SK-N-SH treated with all-trans-retinoic acid at 6 μM for 48 hours (cell line): ENCODE measurements at regions not wholly inside any gene's neighbourhood (a gene's known extent, or its start where the extent isn't known, plus 50 kb on each side); places are given as distances from the start of the nearest gene placed in this dataset.

Source experiments
- ATAC-seq: fragments of 200-7000 bp; cut with Tn5 transposase; 3 replicates; pipeline ENCODE4 v1.9.1; 2020; ENCODE audit warnings: mild to moderate bottlenecking, moderate library complexity
- ARNTL ChIP-seq: fragments of 450-650 bp; formaldehyde crosslinking; IDR thresholded peaks from 2 replicates; pipeline ENCODE4 v1.5.0; 2020; ENCODE audit warnings: low read depth, mild to moderate bottlenecking, moderate library complexity, borderline replicate concordance
- BACH2 ChIP-seq: fragments of 250-450 bp; sonication (Bioruptor Pico); IDR thresholded peaks from 2 replicates; pipeline ENCODE4 v1.9.0; 2021; ENCODE audit warnings: mild to moderate bottlenecking, borderline replicate concordance
- CSDC2 ChIP-seq: fragments of 250-450 bp; sonication (Bioruptor Pico); IDR thresholded peaks from 2 replicates; pipeline ENCODE4 v1.5.0; 2020; ENCODE audit warnings: mild to moderate bottlenecking, moderate library complexity
- ESRRG ChIP-seq: fragments of 250-450 bp; sonication (Bioruptor Pico); IDR thresholded peaks from 2 replicates; pipeline ENCODE4 v1.6.1; 2021; ENCODE audit warnings: mild to moderate bottlenecking
- ISL1 ChIP-seq: fragments of 250-450 bp; sonication (Bioruptor Pico); IDR thresholded peaks from 2 replicates; pipeline ENCODE4 v2.1.2; 2022; ENCODE audit warnings: mild to moderate bottlenecking, moderate library complexity
- OSR1 ChIP-seq: fragments of 250-450 bp; sonication (Bioruptor Pico); IDR thresholded peaks from 2 replicates; pipeline ENCODE4 v1.8.0; 2022; ENCODE audit warnings: moderate library complexity, mild to moderate bottlenecking, inconsistent platforms
- PPARA ChIP-seq: fragments of 250-450 bp; sonication (Bioruptor Pico); IDR thresholded peaks from 2 replicates; pipeline ENCODE4 v1.5.0; 2020; ENCODE audit warnings: mild to moderate bottlenecking, borderline replicate concordance
- RARB ChIP-seq: fragments of 250-450 bp; sonication (Bioruptor Pico); IDR thresholded peaks from 2 replicates; pipeline ENCODE4 v1.8.0; 2021; ENCODE audit warnings: mild to moderate bottlenecking, moderate library complexity
- SNAI2 ChIP-seq: fragments of 250-450 bp; sonication (Bioruptor Pico); IDR thresholded peaks from 2 replicates; pipeline ENCODE4 v1.5.0; 2020; ENCODE audit warnings: mild to moderate bottlenecking, moderate library complexity
- TCF4 ChIP-seq: fragments of 250-450 bp; sonication (Bioruptor Pico); IDR thresholded peaks from 2 replicates; pipeline ENCODE4 v1.8.0; 2021; ENCODE audit warnings: mild to moderate bottlenecking, moderate library complexity, borderline replicate concordance
- TOX ChIP-seq: fragments of 250-450 bp; sonication (Bioruptor Pico); IDR thresholded peaks from 2 replicates; pipeline ENCODE4 v1.8.0; 2021; ENCODE audit warnings: mild to moderate bottlenecking, moderate library complexity, borderline replicate concordance
- ZC3H10 ChIP-seq: fragments of 250-450 bp; sonication (Bioruptor Pico); IDR thresholded peaks from 2 replicates; pipeline ENCODE4 v1.5.1; 2021; ENCODE audit warnings: mild to moderate bottlenecking, moderate library complexity
- ZFP3 ChIP-seq: fragments of 250-450 bp; sonication (Bioruptor Pico); IDR thresholded peaks from 2 replicates; pipeline ENCODE4 v1.5.0; 2020; ENCODE audit warnings: mild to moderate bottlenecking, moderate library complexity
- ZFP30 ChIP-seq: fragments of 450-650 bp; formaldehyde crosslinking; IDR thresholded peaks from 2 replicates; pipeline ENCODE4 v1.5.0; 2022; ENCODE audit warnings: mild to moderate bottlenecking, moderate library complexity
- ZNF565 ChIP-seq: fragments of 450-650 bp; formaldehyde crosslinking; conservative IDR thresholded peaks from 2 replicates; pipeline ENCODE4 v1.5.0; 2020; ENCODE audit warnings: low read depth, mild to moderate bottlenecking, moderate library complexity
- ZNF70 ChIP-seq: fragments of 450-650 bp; formaldehyde crosslinking; IDR thresholded peaks from 2 replicates; pipeline ENCODE4 v1.5.0; 2020; ENCODE audit warnings: mild to moderate bottlenecking, moderate library complexity
- ZNF8 ChIP-seq: fragments of 450-650 bp; formaldehyde crosslinking; IDR thresholded peaks from 2 replicates; pipeline ENCODE4 v1.5.0; 2020; ENCODE audit warnings: mild to moderate bottlenecking, moderate library complexity
- TF ChIP-seq, protein P1 (sequence below): fragments of 250-450 bp; sonication (Bioruptor Pico); IDR thresholded peaks from 2 replicates; pipeline ENCODE4 v1.8.0; 2020; ENCODE audit warnings: mild to moderate bottlenecking, moderate library complexity, borderline replicate concordance
- TF ChIP-seq, protein P2 (sequence below): fragments of 250-450 bp; sonication (Bioruptor Pico); IDR thresholded peaks from 2 replicates; pipeline ENCODE4 v1.5.0; 2020; ENCODE audit warnings: mild to moderate bottlenecking, moderate library complexity
- TF ChIP-seq, protein P3 (sequence below): fragments of 250-450 bp; sonication (Bioruptor Pico); IDR thresholded peaks from 2 replicates; pipeline ENCODE4 v1.5.1; 2020; ENCODE audit warnings: low read depth, mild to moderate bottlenecking, moderate library complexity

DNA sequence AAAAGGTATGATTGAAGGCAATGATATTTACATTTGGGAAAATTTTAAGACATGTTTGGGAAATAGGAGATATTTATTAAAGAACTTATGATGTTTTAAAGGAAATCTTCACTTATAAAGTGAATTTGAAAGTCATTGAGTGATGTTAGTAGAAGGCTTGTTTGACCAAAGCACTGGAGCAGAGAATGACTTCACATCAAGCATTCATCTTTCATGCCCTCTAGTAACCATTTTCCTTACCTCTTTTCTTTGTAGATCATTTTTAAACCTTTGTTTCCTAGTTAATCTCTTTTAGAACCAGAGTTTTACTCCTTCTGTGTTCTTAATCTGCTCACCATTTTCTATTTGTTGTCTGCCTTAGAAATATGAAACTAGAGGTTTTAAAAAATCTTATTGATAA, 111.3 kb upstream of the FOXP2 start:
- no peak for ATAC-seq
- TF ChIP-seq ZNF8 (CRISPR knock-in tag) (no peak), PPARA (no peak), TCF4 (CRISPR knock-in tag) (no peak), ESRRG (no peak), ZNF70 (CRISPR knock-in tag) (no peak), ZC3H10 (CRISPR knock-in tag) (no peak)
- TF ChIP-seq, protein P1, sequence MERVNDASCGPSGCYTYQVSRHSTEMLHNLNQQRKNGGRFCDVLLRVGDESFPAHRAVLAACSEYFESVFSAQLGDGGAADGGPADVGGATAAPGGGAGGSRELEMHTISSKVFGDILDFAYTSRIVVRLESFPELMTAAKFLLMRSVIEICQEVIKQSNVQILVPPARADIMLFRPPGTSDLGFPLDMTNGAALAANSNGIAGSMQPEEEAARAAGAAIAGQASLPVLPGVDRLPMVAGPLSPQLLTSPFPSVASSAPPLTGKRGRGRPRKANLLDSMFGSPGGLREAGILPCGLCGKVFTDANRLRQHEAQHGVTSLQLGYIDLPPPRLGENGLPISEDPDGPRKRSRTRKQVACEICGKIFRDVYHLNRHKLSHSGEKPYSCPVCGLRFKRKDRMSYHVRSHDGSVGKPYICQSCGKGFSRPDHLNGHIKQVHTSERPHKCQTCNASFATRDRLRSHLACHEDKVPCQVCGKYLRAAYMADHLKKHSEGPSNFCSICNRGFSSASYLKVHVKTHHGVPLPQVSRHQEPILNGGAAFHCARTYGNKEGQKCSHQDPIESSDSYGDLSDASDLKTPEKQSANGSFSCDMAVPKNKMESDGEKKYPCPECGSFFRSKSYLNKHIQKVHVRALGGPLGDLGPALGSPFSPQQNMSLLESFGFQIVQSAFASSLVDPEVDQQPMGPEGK = no peak
- TF ChIP-seq, all 23 proteins: peak for 0

DNA sequence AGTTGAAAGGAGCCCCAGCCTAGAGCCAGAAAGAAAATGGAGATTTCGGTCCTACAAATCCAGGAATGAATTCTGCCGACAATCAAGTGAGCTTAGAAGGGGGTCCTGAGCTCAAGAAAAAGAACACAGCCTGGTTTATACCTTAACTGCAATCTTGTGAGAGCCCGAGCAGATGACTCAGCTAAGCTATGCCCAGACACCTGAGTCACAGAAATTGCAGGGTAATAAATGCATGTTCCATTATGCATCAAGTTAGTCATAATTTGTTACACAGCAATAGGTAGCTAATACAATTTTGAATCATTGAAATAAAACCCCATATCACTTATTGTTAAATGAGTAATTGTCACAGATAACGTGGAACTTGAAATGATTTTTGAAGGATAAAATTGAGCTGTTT, 111.8 kb upstream of the FOXP2 start:
- no peak for ATAC-seq
- no peak for TF ChIP-seq CSDC2 (CRISPR knock-in tag)
- TF ChIP-seq, protein P2, sequence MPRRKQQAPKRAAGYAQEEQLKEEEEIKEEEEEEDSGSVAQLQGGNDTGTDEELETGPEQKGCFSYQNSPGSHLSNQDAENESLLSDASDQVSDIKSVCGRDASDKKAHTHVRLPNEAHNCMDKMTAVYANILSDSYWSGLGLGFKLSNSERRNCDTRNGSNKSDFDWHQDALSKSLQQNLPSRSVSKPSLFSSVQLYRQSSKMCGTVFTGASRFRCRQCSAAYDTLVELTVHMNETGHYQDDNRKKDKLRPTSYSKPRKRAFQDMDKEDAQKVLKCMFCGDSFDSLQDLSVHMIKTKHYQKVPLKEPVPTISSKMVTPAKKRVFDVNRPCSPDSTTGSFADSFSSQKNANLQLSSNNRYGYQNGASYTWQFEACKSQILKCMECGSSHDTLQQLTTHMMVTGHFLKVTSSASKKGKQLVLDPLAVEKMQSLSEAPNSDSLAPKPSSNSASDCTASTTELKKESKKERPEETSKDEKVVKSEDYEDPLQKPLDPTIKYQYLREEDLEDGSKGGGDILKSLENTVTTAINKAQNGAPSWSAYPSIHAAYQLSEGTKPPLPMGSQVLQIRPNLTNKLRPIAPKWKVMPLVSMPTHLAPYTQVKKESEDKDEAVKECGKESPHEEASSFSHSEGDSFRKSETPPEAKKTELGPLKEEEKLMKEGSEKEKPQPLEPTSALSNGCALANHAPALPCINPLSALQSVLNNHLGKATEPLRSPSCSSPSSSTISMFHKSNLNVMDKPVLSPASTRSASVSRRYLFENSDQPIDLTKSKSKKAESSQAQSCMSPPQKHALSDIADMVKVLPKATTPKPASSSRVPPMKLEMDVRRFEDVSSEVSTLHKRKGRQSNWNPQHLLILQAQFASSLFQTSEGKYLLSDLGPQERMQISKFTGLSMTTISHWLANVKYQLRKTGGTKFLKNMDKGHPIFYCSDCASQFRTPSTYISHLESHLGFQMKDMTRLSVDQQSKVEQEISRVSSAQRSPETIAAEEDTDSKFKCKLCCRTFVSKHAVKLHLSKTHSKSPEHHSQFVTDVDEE (CRISPR knock-in tag) = no peak
- no peak for TF ChIP-seq ZNF70 (CRISPR knock-in tag)
- TF ChIP-seq OSR1 (CRISPR knock-in tag) = no peak
- TF ChIP-seq ESRRG = no peak

DNA sequence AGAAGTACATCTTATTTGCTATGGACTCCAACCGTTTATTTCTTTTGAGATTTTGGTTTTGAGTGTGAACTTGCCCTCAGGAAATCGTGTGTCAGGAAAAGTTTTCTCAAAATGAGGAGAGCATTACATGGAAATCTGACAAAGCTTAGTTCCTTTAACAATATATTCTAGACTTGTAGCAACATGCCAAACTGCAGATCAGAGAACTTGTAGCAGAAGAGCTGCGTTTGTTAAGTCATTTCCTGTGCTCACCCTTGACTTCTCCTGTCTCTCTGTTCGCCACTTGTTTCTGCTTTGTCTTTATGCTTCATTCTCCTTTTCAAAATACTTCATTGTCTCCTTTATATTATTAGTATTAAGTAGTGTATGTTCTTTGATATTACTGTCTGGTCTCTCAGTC, 116.6 kb upstream of the FOXP2 start:
- no peak for TF ChIP-seq ZFP3 (CRISPR knock-in tag)
- TF ChIP-seq, protein P3, sequence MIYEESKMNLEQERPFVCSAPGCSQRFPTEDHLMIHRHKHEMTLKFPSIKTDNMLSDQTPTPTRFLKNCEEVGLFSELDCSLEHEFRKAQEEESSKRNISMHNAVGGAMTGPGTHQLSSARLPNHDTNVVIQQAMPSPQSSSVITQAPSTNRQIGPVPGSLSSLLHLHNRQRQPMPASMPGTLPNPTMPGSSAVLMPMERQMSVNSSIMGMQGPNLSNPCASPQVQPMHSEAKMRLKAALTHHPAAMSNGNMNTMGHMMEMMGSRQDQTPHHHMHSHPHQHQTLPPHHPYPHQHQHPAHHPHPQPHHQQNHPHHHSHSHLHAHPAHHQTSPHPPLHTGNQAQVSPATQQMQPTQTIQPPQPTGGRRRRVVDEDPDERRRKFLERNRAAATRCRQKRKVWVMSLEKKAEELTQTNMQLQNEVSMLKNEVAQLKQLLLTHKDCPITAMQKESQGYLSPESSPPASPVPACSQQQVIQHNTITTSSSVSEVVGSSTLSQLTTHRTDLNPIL (CRISPR knock-in tag) = no peak
- TF ChIP-seq OSR1 (CRISPR knock-in tag) = no peak
- TF ChIP-seq PPARA = no peak
- no peak for TF ChIP-seq TOX (CRISPR knock-in tag)
- no peak for TF ChIP-seq ARNTL
- TF ChIP-seq TCF4 (CRISPR knock-in tag) = no peak
- no peak for TF ChIP-seq ZC3H10 (CRISPR knock-in tag)
- TF ChIP-seq, all 23 proteins: peak for 0
- no peak for ATAC-seq

DNA sequence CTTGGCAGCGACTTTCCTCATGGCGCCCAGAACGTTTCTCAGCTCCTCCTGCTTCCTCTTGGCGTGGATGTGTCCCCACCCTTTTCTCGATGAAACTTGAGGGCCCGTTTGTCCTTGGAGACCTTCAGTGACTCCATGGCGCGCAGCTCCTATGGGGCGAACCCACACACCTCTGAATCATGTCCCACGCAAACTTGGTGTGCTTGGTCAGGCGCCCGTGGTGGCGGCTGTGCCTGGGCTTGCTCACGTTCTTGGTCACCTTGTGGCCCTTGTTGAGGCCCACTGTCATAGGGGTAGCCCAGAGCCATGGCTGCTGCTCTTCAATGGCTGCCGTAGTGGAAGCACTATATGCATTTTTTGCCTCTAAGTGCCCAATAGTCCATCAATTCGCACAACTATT, 117.5 kb upstream of the FOXP2 start:
- TF ChIP-seq BACH2 (no peak), ZNF565 (CRISPR knock-in tag) (no peak)
- TF ChIP-seq, protein P1 = no peak
- no peak for ATAC-seq

DNA sequence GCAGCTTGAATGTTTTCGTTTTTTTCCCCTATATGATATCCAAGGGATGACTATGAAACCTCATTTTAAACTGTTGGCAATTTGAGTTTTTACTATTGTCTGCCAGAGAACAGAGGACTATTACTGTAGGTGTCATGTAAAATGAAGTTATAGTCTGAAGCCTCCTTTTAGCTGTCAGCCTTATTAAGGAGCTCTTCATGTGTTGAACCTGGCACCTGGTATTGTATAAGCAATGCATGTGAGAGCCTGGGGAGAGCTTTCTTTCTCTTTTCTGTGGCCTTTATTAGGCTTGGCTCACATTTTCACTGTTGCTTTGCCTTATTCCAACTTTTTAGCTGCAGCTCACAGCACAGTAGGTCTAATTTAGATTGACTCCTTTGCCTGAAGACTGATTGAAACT, 119.1 kb upstream of the FOXP2 start:
- no peak for ATAC-seq
- no peak for TF ChIP-seq ZFP30
- no peak for TF ChIP-seq BACH2
- TF ChIP-seq RARB = no peak
- TF ChIP-seq, protein P1 = no peak
- no peak for TF ChIP-seq OSR1 (CRISPR knock-in tag)
- TF ChIP-seq ZFP3 (CRISPR knock-in tag) = no peak
- TF ChIP-seq SNAI2 (CRISPR knock-in tag) = no peak
- TF ChIP-seq ZNF8 (CRISPR knock-in tag) = no peak
- TF ChIP-seq ISL1 (CRISPR knock-in tag) = no peak
- TF ChIP-seq ZC3H10 (CRISPR knock-in tag) = no peak
- no peak for TF ChIP-seq TCF4 (CRISPR knock-in tag)
- TF ChIP-seq TOX (CRISPR knock-in tag) = no peak
- no peak for TF ChIP-seq PPARA
- TF ChIP-seq, protein P3 (CRISPR knock-in tag) = no peak
- TF ChIP-seq ARNTL = no peak
